ENCODE measurements at regions not wholly inside any gene's neighbourhood (a gene's known extent, or its start where the extent isn't known, plus 50 kb on each side); places are given as distances from the start of the nearest gene placed in this dataset.

DNA sequence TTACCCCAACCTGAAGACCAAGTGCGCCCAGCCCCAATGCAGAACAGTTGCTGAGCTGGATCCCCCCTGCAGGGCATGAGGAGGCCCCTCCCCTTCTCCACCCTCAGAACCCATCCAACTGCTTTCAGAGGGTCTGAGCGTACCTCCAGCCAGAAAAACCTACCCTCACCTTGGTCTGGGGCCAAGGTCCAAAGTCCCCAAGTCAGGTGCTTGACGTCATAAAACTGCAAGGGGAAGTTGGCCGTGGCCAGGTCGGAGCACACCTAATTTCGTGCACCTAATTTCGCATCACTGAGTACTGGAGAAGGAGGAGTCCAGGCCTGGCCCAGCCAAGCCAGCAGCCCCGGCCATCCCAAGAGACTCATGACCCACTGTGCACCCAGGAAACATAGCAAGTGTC is 289.8 kb downstream of the CTTN start:
- DNase-seq, result no peak

DNA sequence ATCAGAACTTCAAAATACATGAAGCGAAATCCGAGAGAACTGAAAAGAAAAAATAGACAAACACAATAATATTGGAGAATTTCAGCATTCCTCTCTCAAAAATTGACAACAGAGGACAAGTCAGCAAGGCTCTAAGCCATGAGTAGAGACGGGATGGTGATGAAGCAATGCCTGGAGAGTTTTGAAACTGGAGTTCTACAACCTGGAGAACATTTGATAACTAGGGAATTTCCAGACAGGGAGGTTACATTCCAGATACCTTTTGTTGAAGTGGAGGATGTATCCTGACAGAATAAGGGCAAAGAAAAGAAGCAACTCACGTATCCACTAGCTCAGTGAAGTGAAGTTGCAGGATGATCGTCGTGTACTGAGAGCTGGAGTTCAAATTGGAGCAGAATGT is 291.4 kb downstream of the CTTN start:
- no peak for DNase-seq

DNA sequence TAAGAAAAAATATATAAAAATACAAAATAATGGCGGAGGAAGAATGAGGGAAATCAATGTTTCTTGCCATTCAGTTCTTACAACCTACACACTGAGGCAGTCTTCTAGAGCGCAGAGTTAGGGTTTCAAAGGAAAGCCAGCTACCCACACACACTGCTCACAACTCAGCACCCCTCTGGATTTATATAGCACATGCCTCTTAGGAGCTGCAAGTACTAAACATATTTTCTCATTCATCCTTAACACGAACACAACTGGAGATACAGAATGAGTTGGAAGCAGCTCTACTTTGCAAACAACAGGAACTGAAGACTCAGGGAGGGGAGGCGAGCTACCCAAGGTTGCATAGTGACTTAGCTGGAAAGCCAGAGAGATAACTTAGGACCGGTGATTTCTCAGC is 293.8 kb downstream of the CTTN start:
- no peak for DNase-seq

DNA sequence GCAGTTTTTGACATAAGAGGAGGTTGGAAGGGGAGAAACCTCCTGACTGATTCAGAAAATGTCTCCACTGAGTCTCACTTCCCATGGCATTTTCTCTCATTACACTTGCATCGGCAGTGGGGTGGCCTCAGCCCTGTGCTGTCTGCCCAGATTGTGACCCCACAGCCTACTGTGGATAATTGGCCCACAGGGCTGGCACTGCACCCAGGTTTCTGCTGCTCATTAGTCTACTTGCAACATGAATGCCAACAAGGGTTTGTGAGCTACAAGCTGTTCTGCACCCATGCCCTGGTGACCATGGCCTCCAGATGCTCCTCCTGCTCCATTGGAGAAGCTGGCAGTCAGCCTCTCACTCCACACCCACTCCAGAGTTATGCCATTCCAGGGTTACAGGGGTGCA is 296.0 kb downstream of the CTTN start:
- DNase-seq, result no peak

DNA sequence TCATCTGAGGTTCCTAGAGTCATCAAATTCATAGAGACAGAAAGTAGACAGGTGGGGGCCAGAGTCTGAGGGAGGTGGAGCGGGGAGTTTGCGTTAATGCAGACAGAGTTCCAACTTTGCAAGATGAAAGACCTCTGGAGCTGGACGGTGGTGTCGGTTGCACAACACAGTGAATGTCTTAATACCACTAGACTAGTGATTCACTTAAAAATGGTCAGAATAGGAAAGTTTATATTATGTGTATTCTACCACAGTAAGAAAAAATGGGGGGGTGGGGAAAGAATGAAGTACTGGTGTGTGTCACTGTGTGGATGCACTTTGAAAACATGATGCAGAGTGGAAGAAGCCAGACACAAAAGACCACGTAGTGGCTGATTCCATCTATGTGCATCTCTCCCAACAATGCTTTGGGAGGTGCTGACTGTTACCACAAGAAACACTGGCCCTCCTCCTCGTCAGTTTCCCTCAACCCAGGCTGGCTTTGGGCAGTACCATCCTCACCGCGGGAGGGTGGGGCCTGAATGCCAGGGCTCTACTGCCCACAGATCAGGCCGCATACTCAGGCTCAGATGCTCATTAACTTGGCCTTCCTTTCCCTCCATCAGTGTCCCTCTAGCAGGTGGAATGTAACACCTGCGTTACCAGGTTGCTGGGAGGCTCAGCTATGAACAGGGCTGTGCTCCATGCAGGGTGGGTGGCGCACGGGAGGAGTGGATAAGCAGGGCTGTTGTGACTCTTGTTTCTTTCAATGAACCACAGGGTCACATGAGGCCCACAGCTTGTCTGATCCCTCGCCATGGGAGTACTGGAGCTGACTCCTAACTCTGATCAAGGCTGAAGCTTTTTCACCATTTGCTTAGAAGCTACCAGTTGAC is 297.0 kb downstream of the CTTN start:
- no peak for DNase-seq

DNA sequence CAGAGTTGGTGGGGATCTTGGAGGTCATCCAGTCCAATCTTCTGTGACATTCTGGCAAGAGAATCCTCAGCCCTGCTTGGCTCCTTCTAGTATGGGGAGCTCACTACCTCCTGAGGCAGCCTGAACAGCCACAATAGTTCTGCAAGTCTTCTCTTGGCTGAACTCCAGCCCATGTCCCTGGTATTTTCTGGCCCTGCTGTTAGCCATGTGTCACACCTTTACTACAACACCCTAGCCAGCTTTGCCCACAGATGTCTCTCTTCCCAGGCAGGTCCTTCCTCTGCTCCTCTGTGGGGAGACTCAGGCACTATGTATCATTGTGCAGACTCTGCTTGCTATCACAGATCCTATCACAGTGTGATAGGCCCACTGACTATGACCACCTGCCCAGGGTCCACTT is 297.7 kb downstream of the CTTN start:
- no peak for DNase-seq

DNA sequence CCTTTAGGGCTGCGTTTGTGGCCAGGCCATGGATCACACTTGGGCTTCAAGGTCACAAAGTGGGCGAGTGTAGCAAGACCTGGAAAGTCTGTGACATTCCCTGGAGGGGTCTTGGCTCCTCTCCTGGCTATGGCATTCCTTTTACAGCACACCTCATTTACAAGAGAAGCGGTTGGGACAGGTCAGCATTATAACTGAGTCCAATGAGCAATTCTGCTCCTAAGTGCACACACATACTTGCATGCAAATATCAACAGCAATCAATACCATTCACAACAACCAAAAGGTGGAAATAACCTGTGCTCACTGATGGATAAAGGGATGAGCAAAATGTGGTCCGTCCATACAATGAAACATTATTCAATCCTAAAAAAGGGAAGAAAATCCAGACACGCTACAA is 298.2 kb downstream of the CTTN start:
- DNase-seq, result no peak

DNA sequence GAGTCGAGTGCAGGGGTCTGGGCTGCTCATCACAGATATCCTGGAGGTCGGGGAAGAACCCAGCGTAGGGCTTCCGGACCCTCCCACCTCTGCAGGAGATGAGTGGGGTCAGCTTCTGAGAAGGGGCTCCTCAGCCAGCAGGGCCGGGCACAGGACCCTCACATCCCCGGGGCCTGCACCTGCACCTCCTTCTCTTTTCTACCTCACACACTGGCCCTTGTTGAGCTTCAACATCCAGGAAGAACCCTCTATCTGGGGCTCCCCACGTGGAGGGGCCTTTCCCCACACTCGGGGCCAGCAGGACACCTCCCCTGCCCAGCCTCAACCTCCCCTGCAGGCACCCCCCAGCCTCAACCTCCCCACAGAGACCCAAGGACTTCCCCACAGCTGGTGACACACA is 299.4 kb downstream of the CTTN start:
- no peak for DNase-seq

DNA sequence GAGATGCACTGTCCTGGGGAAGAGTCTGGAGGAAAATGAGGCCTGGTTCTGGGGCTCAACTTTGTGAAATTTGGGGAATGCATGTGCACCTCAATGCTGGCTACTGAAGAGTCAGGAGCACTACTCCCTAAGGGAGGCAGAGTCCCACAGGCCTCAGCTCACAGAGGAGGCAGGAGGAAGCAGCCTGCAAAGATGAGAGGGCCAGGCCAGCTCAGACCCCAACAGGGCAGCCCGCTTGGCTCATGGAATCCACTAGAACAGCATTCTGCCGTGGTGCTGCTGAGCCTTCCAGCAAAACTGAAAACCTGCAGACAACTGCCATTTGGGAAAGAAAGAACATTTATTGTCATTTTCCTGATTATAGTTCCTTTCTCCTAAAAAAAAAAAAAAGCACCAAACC is 300.5 kb downstream of the CTTN start:
- DNase-seq, result no peak

DNA sequence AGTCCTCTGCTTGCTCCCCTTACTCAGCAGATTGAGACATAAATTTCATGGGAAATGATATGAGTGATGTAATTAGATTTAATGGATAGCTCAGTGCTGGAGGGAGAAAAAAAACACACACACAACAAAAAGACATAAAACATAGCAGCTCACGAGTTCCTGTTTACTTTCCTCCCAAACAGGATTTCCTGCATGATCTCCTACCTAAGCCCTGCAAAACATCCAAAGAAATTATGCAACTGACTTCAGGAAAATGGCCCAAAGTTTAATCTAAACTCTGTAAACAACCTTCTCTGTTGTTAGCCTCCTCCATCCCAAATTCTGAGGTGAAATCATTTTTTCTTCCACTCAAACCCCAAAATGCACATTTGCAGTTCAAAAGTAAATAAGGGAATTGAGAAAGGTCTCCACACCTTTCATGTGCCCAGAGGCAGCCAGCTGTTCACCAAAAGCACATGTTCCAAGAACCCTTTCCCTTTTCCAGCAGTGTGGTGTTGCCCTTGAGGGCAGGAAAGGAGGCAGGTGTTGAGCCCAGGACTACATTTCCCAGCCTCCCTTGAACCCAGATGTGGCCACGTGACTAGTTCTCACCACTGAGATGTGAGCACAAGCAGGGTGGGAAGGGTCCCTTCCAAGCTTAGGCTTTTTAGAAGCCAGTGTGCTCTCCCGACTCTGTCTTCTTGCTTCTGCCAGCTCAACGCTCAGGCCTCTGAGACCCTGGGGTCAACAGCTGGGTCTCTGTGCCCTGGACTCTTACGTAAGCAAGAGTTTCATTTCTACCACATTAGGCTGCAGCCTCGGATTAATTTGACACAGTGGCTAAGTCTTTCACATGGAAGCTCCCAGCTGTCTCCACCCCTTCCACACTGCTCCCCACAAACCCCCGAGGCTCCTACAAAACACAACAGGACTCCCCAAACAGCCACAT is 301.2 kb downstream of the CTTN start:
- no peak for DNase-seq

DNA sequence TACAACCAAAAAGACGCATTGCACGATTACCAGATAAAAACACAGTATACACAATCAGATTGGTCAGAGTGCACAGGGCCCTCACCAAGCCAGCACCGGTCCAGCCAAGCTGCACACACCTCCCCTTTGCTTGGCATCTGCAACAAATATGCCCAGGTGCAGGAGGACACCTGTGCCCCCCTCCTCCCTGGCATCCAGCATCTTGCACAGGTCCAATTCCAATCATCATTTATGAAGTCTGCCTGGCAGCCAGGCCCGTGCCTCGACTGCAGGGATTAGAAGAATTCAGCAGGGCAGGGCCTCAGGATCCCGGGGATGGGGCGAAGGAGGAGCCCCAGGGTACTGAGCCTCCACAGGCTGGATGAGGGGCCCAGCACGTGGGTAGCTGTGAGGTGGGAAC is 302.1 kb downstream of the CTTN start:
- no peak for DNase-seq

DNA sequence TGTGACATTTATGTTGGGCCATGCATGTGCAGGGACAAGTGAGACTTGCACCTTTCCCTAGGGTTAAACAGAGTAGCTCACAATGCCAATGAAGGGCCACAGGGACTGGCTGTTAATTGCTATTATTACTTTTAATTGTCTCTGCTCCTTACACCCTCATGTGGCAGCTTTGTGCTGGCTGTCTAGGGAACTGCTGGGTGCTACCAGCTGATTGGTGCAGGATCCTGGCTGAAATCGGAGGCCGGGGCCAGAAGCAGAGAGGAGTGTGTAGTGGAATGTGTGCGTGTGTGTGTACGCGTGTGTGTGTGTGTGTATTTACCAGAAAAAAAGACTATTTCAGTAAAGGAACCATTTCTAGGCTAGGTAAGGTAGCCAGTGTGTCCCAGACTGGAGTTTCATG is 302.5 kb downstream of the CTTN start:
- no peak for DNase-seq

DNA sequence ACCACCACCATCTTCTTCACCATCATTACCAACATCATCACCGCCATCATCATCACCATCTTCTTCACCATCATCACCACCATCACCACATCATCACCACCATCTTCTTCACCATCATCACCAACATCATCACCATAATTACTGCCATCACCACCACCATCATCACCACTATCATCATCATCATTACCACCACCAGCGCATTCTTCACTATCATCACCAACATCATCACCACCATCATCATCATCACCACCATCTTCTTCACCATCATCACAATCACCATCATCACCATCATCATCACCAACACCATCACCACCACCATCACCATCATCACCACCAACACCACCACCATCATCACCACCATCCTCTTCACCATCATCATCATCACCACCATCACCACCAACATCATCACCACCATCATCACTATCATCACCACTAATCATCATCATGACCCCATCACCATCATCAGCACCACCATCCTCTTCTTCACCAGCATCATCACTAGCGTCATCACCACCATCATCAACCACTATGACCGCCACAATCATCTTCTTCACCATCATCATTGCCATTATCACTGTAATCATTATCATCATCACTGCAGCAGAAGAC is 303.8 kb downstream of the CTTN start:
- no peak for DNase-seq

DNA sequence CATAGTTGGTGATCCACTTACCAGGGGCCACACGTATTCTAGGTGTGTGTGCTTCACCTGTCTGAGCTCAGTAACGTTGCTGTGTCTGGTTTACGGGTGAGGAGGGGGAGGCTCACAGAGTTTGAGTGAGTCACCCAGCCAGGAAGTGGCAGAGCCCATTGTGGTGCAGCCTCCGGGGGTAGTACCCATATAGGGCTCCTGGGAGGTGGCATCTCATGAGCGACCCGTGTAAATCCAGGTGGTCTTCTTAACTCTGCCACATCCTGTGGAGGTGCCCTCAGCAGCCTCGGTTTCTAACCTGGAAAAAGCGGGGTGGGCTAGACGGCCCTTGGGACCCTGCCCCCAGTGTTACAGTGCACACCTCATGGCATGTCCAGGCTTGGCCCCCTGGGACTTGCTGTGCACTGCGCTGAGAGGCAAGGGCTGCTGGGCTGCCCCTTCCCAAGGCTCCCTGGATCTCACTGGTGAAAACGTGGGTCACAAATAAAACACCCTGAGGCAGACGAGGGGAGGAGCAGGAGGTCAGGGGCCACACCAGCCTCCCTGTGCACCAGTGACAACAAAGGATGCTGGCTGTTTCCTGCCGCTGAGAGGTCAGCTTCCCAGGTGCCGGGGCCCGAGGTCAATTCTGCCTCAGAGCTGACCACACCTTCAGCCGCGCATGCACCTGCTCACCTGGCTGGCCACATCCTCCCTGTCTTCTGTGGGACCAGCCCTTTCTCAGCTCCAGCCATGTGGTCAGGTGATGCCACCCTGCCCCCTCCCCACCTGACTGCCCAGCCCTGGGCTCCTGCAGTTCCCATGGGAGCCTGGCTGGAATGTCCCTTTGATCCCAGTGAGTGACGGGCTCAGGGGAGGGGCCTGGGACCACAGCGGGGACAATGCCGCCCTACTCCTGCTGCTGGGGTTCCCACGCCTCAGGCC is 305.1 kb downstream of the CTTN start:
- DNase-seq, result no peak

DNA sequence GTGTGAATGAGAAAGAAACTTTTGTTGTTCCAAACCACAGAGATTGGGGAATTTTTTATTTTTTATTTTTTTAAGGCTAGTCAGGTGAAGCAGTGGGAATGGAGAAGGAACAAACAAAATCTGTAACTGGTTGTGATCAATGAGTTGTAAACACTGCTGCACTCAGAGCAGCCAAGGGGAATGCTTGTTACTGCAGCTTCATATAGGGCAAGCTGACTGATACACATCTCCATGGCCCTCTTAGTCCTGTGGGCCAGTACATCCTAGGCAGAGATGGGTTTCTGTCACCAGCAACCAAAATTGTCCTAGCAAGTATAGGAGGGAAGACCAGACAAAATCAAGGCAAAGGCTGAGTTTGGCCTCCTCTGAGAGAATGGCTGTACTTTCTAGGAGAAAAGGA is 306.8 kb downstream of the CTTN start:
- no peak for DNase-seq

DNA sequence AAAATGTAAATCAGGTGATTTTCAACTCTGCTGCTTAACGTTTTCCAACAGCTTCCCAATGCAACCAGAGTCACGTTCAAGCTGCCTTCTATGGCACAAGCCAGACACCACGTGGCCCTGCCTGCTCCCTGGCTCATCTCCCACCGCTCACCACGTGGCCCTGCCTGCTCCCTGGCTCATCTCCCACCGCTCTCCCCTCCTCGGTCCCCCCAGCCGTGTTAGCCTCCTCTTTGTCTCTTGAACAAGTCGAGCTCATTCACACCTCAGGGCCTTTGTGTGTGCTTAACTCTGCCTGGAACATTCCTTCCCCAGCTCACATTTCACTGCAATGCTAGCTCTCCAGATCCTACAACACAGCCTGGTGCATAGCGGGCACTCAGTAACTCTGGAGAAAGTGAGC is 307.6 kb downstream of the CTTN start:
- no peak for DNase-seq

DNA sequence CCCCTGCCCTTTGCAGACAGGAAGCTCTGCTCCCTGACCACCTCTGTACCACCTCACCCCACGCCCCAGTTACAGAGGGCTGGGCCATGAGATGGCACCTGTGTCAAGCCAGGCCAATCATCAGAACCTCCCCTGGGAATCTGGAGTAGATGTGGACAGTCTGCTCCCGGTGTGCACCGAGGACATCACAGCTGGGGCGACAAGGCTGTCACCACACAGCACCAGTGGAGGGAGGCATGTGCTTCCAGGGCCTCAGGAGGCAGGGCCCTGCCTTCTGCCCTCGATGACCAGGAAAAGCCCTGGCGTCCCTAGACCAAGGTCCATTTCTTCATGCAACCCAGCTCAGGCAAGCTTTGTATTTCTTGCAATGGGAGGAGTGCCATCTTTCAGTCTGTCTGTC is 309.5 kb downstream of the CTTN start:
- no peak for DNase-seq

DNA sequence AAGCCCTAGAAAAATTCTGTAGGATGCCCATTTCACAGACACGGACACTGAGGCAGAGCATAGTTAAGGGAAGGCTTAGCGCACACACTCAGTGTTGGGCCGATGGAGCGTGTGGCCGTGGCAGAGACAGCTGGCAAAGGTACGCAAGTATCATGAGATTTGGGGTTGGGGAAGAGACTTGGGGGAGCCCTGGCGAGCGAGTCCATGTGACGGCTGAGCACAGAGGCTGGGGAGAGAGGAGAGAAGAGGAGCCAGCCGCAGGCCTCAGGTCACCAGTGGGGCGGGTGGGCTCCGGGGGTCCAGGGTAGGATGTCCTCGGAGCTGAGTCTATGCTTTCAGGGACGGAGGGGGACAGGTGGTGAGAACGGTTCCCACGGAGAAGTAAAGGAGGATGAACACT is 311.3 kb downstream of the CTTN start:
- DNase-seq, result no peak

DNA sequence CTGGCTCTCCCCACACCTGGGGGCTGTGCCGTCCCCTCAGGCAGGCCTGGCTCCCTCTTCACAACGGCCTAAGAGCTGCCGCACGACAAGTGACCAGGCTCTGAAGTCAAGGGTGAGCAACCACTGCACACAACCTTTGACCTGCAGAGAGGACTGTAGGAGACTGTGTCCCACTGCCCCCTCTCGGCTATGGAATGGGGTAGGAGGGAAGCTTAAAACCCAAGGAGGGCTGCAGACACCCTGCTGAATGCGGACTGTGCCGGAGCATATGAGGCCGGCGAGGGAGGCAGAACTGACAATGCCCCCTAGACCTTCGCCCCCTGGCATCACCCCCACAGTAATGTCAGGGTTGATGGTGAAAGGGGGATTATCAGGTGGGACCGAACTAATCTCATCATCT is 311.9 kb downstream of the CTTN start:
- DNase-seq, result no peak

DNA sequence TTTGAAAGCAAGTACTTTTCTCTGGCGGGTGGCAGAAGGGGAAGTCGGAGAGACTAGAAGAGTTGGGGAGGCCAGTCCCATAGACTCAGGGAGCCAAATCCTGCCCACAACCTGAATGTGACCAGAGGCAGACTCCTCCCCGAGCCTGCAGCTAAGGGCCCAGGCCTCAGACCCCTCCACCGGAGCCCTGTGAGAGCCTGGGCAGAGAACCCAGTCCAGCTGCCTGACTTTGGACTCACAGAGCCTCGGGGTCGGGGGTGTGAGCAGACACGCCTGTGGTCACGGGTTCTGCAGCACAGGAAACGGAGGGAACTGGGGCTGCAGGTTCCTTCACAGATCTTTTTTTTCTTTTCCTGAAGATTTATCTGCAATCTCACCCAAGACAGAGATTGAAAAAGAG is 312.3 kb downstream of the CTTN start:
- DNase-seq, result no peak

DNA sequence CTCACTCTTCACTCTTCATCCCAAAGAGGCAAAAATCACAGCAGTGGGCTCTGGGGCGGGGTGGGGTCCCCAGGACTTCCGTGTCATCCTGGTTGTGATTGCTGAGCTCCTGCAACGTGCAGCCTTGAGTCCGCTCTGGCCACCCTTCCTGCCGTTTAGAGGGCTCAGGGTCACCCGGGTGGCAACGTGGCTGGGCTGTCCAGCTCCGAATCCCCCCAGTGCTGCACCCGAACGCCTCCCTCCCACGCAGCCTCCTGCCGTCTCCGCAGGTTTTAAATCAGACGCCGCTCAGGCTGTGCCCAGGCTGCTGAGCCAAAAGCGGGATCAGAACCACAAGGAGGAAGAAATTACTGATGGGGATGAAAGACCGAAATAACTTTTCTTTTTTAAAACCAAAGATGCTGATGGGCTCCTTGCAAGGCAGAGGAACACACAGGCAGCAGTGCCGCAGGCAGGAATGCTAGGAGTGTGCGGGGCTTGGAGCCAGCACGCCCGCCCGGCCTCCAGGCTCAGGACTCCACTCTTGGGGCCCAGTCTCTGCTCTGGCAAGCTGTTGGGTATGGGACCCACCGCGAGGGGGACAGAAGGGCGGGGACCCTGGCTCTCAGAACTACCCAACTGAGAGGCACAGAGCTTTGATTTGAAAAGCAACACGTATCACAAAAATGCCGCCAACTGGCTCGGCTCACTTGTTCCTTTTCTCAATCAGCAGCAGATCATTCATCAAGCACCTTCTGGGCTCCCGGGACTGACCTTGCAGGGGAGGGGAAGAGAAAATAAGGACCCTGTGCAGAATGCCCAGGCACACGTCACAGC is 313.0 kb downstream of the CTTN start:
- no peak for DNase-seq

DNA sequence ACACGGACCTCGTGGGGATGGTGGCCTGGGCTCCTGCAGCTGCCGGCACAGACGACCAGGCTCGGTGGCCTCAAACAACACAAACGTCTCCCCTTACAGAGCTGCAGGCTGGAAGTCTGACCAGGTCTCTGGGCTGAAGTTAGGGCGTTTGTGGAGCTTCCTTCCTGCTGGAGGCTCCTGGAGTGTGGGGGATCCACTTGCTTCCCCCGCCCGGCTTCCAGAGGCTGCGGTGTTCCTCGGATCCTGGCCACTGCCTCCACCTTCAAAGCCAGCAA is 313.5 kb downstream of the CTTN start:
- DNase-seq, result no peak
